HL-60 (cell line): ENCODE measurements at regions not wholly inside any gene's neighbourhood (a gene's known extent, or its start where the extent isn't known, plus 50 kb on each side); places are given as distances from the start of the nearest gene placed in this dataset.

Source experiments
- DNase-seq, 2 experiments: peaks; one replicate each; pipeline ENCODE4 v3.0.0-alpha.2; 2010 to 2020; ENCODE audit warnings: low read depth in 1 of 2, low spot score in 1 of 2
- H3K27ac ChIP-seq: fragments of 250-450 bp; sonication (Bioruptor Pico); replicated peaks from 2 replicates; pipeline ENCODE4 v1.5.1; 2020; ENCODE audit warnings: mild to moderate bottlenecking, moderate library complexity
- H3K27me3 ChIP-seq: fragments of 250-450 bp; sonication (Bioruptor Pico); 2 replicates; pipeline ENCODE4 v1.5.1; 2021; ENCODE audit warnings: mild to moderate bottlenecking, moderate library complexity; ENCODE audit not compliant: insufficient read depth, poor library complexity, severe bottlenecking
- H3K4me3 ChIP-seq: replicated peaks from 2 replicates; pipeline ENCODE4 v1.5.1; 2011; ENCODE audit warnings: mild to moderate bottlenecking, control low read depth, low read length; ENCODE audit not compliant: insufficient read depth
- GABPA ChIP-seq: IDR thresholded peaks from 2 replicates; pipeline ENCODE4 v1.6.1; 2012; ENCODE audit warnings: low read depth
- POLR2AphosphoS5 ChIP-seq: IDR thresholded peaks from 2 replicates; pipeline ENCODE4 v1.6.1; 2012; ENCODE audit warnings: low read depth
- SPI1 ChIP-seq: IDR thresholded peaks from 2 replicates; pipeline ENCODE4 v1.6.1; 2012; ENCODE audit warnings: low read depth, mild to moderate bottlenecking, borderline replicate concordance
- TF ChIP-seq, protein P1 (sequence below): IDR thresholded peaks from one replicate; pipeline ENCODE4 v1.5.1; 2011; ENCODE audit warnings: low read length, control low read depth, inconsistent platforms; ENCODE audit not compliant: insufficient read depth
- TF ChIP-seq, protein P2 (sequence below): IDR thresholded peaks from 2 replicates; pipeline ENCODE4 v1.6.1; 2012; ENCODE audit warnings: low read depth; ENCODE audit not compliant: insufficient replicate concordance

DNA sequence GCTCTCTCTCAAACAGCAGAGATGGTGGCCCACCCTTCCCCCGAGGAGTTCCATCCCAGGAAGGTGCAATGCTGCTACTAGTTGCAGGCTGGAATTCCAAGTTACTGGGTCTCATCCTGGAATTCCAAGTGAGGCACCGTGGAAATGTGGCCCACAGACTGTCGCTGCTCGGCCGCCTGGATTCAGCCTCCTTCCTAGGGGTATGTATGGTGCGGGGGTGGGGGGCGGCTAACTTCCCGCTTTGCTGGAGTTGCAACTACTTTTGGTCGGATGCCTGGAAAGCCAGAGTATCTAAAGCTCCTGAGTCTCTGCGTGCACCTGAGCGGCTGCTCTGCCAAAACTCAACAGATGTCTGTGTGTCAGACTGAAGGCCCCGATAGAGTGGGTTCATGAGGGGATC, 1146.2 kb downstream of the RPA4 start:
- Histone ChIP-seq H3K27me3 (no peaks in the 10 kb centered on the region), H3K27ac (no peak overlapping the region), H3K4me3 (no peak overlapping the region)
- no peak for DNase-seq
- TF ChIP-seq, protein P1, sequence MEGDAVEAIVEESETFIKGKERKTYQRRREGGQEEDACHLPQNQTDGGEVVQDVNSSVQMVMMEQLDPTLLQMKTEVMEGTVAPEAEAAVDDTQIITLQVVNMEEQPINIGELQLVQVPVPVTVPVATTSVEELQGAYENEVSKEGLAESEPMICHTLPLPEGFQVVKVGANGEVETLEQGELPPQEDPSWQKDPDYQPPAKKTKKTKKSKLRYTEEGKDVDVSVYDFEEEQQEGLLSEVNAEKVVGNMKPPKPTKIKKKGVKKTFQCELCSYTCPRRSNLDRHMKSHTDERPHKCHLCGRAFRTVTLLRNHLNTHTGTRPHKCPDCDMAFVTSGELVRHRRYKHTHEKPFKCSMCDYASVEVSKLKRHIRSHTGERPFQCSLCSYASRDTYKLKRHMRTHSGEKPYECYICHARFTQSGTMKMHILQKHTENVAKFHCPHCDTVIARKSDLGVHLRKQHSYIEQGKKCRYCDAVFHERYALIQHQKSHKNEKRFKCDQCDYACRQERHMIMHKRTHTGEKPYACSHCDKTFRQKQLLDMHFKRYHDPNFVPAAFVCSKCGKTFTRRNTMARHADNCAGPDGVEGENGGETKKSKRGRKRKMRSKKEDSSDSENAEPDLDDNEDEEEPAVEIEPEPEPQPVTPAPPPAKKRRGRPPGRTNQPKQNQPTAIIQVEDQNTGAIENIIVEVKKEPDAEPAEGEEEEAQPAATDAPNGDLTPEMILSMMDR, result no peak
- TF ChIP-seq, protein P2, sequence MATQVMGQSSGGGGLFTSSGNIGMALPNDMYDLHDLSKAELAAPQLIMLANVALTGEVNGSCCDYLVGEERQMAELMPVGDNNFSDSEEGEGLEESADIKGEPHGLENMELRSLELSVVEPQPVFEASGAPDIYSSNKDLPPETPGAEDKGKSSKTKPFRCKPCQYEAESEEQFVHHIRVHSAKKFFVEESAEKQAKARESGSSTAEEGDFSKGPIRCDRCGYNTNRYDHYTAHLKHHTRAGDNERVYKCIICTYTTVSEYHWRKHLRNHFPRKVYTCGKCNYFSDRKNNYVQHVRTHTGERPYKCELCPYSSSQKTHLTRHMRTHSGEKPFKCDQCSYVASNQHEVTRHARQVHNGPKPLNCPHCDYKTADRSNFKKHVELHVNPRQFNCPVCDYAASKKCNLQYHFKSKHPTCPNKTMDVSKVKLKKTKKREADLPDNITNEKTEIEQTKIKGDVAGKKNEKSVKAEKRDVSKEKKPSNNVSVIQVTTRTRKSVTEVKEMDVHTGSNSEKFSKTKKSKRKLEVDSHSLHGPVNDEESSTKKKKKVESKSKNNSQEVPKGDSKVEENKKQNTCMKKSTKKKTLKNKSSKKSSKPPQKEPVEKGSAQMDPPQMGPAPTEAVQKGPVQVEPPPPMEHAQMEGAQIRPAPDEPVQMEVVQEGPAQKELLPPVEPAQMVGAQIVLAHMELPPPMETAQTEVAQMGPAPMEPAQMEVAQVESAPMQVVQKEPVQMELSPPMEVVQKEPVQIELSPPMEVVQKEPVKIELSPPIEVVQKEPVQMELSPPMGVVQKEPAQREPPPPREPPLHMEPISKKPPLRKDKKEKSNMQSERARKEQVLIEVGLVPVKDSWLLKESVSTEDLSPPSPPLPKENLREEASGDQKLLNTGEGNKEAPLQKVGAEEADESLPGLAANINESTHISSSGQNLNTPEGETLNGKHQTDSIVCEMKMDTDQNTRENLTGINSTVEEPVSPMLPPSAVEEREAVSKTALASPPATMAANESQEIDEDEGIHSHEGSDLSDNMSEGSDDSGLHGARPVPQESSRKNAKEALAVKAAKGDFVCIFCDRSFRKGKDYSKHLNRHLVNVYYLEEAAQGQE, result no peak
- TF ChIP-seq POLR2AphosphoS5 (no peak), SPI1 (no peak)

DNA sequence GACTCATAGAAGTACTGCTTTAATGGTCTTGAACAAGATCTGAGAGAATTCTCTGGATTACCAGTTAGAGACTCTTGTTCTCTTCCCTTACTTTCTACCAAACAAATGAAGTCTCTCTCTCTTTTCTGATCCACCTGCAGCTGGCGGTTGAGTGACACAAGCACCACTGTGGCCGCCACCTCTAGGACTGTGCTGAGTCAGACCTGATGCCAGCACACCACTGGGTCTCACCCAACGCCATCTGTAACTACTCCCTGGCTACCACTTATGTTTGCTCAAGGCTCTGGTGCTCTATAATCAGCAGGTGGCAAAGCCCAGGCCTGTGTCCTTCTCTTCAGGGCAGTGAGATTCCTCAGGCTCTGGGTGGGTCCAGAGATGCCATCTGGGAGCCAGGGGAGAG, 1173.5 kb downstream of the RPA4 start:
- DNase-seq, result no peak
- no peak for TF ChIP-seq SPI1
- no peak for TF ChIP-seq POLR2AphosphoS5
- TF ChIP-seq, protein P1, result no peak
- TF ChIP-seq, protein P2, result no peak
- no peak for TF ChIP-seq GABPA
- Histone ChIP-seq H3K27me3 (no peaks in the 10 kb centered on the region), H3K4me3 (no peak overlapping the region), H3K27ac (no peak overlapping the region)

DNA sequence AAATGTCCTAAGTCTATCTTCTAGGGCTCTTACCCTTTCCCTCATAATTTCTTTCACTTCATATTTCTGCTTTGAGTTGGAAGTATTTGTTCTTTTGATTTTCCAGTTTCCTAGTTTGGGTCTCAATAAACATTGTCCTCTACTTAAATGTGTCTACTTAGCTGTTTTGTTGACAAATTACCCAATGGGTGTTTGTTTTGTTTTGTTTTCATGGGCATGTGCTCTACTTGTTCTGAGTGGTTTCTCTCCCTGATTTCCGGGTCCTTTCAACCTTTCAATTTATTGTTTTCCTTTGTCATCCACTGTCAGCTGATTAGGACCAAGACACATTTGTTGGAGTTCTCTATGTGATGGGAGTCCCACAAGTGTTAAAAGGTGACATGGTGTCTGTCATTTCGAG, 1181.4 kb downstream of the RPA4 start:
- no peak for DNase-seq
- Histone ChIP-seq H3K27me3 (no peaks in the 10 kb centered on the region), H3K27ac (no peak overlapping the region), H3K4me3 (no peak overlapping the region)
- TF ChIP-seq SPI1 (no peak), GABPA (no peak), POLR2AphosphoS5 (no peak)
- TF ChIP-seq, protein P2, result no peak
- TF ChIP-seq, protein P1, result no peak
